ENCODE measurements at regions not wholly inside any gene's neighbourhood (a gene's known extent, or its start where the extent isn't known, plus 50 kb on each side); places are given as distances from the start of the nearest gene placed in this dataset.

DNA sequence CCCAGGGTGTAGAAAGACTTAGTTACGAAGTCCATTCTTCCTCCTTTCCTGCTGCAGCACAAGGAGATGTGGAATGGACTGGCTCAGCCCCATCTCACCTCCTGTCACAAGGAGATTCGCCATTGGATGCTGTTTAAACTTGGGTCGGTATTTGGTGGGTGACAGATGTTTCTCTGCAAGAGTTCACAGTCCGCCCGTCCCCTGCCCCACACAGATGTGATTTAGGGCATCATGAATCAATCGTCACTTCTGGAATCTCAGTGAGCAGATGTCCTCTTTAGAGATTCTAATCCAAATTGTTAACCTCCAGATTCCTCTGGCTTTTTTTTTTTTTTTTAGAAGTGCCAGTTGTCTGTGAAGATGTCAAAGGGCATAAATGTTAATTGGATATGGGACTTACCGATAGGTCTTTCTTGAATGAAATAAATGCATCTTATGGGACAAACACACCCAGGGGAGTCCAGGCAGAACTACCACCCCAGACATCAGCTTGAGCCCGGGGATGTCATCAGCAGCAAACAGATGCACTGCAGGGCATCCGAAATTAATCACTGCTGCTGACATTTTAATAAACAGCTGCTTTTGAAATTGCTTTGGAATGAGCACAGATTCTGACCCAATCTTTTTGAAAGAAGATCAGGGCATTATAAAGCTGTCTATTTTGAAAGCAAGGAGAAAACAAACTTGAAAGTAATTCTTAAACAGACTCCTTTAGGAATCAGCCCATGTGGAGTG is 117.6 kb upstream of the CDH4 start:
- H2BK12ac ChIP-seq (ENCODE audit: low read depth, low read length): no peak overlapping the region
- no peak for FAIRE-seq

More for the DNA sequence above, 117.6 kb upstream of the CDH4 start:
- Histone ChIP-seq H3K23me2 (ENCODE audit: low read depth, low read length) (no peaks in the 10 kb centered on the region), H3K79me1 (ENCODE audit: low read depth, low read length) (no peaks in the 10 kb centered on the region), H2AFZ (ENCODE audit: low read length) (no peak overlapping the region), H2BK20ac (ENCODE audit: low read length) (no peak overlapping the region), H3K18ac (ENCODE audit: extremely low read depth, low read length) (no peak overlapping the region), H4K91ac (replicated peaks; ENCODE audit: insufficient read length, low read length) (no peak overlapping the region), H2AK5ac (ENCODE audit: low read depth, low read length) (no peak overlapping the region), H3K23ac (ENCODE audit: insufficient read length) (no peak overlapping the region), H3K56ac (replicated peaks; ENCODE audit: insufficient read length, low read depth, low read length) (no peak overlapping the region), H3K4me2 (ENCODE audit: insufficient read depth in 1 of 2, low read depth in 2 of 2, low read length in 2 of 2) (no peak overlapping the region), H2BK5ac (ENCODE audit: low read depth, low read length) (no peak overlapping the region), H3K4me3 (ENCODE audit: extremely low read depth in 1 of 4, insufficient read depth in 2 of 4, low read depth in 3 of 4, low read length in 4 of 4) (no peak overlapping the region), H2BK120ac (replicated peaks; ENCODE audit: low read depth, low read length) (no peak overlapping the region), H4K8ac (ENCODE audit: extremely low read depth, insufficient read depth, low read length) (no peak overlapping the region), H3K27me3 (replicated peaks in 1 of 4; ENCODE audit: control insufficient read depth in 3 of 4, extremely low read depth in 1 of 4, insufficient read depth in 3 of 4, low read length in 3 of 4) (peaks cover 0 to 36% (median 20%) of the 10 kb centered on the region in 4 experiments; a peak in 4 of 7 replicates), H3K27ac (ENCODE audit: low read depth, low read length) (no peak overlapping the region), H4K5ac (ENCODE audit: insufficient read length, low read depth, low read length) (no peak overlapping the region), H3K79me2 (ENCODE audit: control insufficient read depth in 1 of 2, insufficient read depth in 2 of 2, low read length in 2 of 2) (no peaks in the 10 kb centered on the region), H3K9me3 (ENCODE audit: insufficient read depth in 2 of 2, low read depth in 1 of 2, low read length in 1 of 2) (no peaks in the 10 kb centered on the region), H3K4ac (replicated peaks; ENCODE audit: insufficient read length, low read depth, low read length) (no peak overlapping the region), H4K20me1 (replicated peaks in 1 of 2; ENCODE audit: control insufficient read depth in 1 of 2, insufficient read depth in 2 of 2, low read length in 2 of 2) (peaks cover 3 to 4% of the 10 kb centered on the region in 2 experiments), H2BK15ac (ENCODE audit: low read length) (no peak overlapping the region), H3K9ac (replicated peaks in 1 of 4; ENCODE audit: extremely low read depth in 1 of 4, low read depth in 3 of 4, low read length in 3 of 4) (no peak overlapping the region), H3K14ac (ENCODE audit: insufficient read length) (no peak overlapping the region), H3K36me3 (ENCODE audit: control insufficient read depth in 2 of 4, insufficient read depth in 4 of 4, low read length in 3 of 4) (no peaks in the 10 kb centered on the region), H3K4me1 (replicated peaks in 1 of 4; ENCODE audit: control insufficient read depth in 3 of 4, insufficient read depth in 4 of 4, low read length in 3 of 4) (no peaks in the 10 kb centered on the region)
- DNase-seq (ENCODE audit: low read depth in 1 of 2, low spot score in 2 of 2): no peak
- TF ChIP-seq RBBP5 (IDR thresholded peaks at IDR 0.05; ENCODE audit: borderline replicate concordance, low read depth, low read length) (no peak), HDAC6 (IDR thresholded peaks at IDR 0.05; ENCODE audit: low read depth, low read length) (no peak)
- POLR2A ChIA-PET (ENCODE audit: partially characterized antibody): no interaction called here
- 84% methylated on average over 9 of the region's 9 CpGs; no CpG with 5 or more reads in 1 of the 2 experiments for WGBS, 2 experiments (ENCODE audit: extremely low coverage in 1 of 2, insufficient coverage in 1 of 2, insufficient read length in 1 of 2, insufficient replicate concordance in 2 of 2, low coverage in 1 of 2, low lambda C conversion rate in 2 of 2, missing lambda C conversion rate in 1 of 2)
- CTCF ChIA-PET (ENCODE audit: partially characterized antibody): no interaction called here

Data from H1 (cell line).